Suprapubic skin (tissue), 4 donors: ENCODE measurements at regions not wholly inside any gene's neighbourhood (a gene's known extent, or its start where the extent isn't known, plus 50 kb on each side); places are given as distances from the start of the nearest gene placed in this dataset.

Experiments
- DNase-seq, 2 donors: peaks; one replicate each; pipeline ENCODE4 v3.0.0-alpha.2; 2019; ENCODE audit warnings: low spot score in 2 of 2
- H3K27ac ChIP-seq: fragments of 200-600 bp; sonication (generic); one replicate; pipeline ENCODE4 v1.5.1; 2019
- H3K27me3 ChIP-seq: fragments of 200-600 bp; sonication (generic); one replicate; pipeline ENCODE4 v1.5.1; 2019
- H3K36me3 ChIP-seq: fragments of 200-600 bp; sonication (generic); one replicate; pipeline ENCODE4 v1.5.1; 2019
- H3K4me1 ChIP-seq: fragments of 200-600 bp; sonication (generic); one replicate; pipeline ENCODE4 v1.5.1; 2019
- H3K4me3 ChIP-seq: fragments of 200-600 bp; sonication (generic); one replicate; pipeline ENCODE4 v1.5.1; 2019; ENCODE audit warnings: mild to moderate bottlenecking
- H3K9me3 ChIP-seq: fragments of 200-600 bp; sonication (generic); one replicate; pipeline ENCODE4 v1.5.1; 2019
- EP300 ChIP-seq: sonication (generic); formaldehyde crosslinking; IDR thresholded peaks from one replicate; pipeline ENCODE4 v1.6.1; 2017; ENCODE audit warnings: antibody characterized with exemption
- POLR2A ChIP-seq, 2 donors: fragments of 450-650 bp; IDR thresholded peaks; one replicate each; pipeline ENCODE4 v1.6.1; 2017; ENCODE audit warnings: antibody characterized with exemption in 2 of 2, mild to moderate bottlenecking in 2 of 2, moderate library complexity in 2 of 2
- POLR2AphosphoS5 ChIP-seq, 3 donors: sonication (generic); formaldehyde crosslinking; IDR thresholded peaks; one replicate each; pipeline ENCODE4 v1.6.1; 2017; ENCODE audit warnings: antibody characterized with exemption in 3 of 3
- WGBS: methylation state at CpG from one replicate; pipeline ENCODE4 v1.1.5; 2018; 5-methylcytosine and 5-hydroxymethylcytosine counted together
- TF ChIP-seq, protein P1 (sequence below), 2 donors: fragments of 200-600 bp in 1 of 2; fragments of 450-650 bp in 1 of 2; sonication (generic) in 1 of 2; IDR thresholded peaks; one replicate each; pipeline ENCODE4 v1.5.1; 2016 to 2019; ENCODE audit warnings: antibody characterized with exemption in 2 of 2, mild to moderate bottlenecking in 1 of 2, moderate library complexity in 1 of 2

DNA sequence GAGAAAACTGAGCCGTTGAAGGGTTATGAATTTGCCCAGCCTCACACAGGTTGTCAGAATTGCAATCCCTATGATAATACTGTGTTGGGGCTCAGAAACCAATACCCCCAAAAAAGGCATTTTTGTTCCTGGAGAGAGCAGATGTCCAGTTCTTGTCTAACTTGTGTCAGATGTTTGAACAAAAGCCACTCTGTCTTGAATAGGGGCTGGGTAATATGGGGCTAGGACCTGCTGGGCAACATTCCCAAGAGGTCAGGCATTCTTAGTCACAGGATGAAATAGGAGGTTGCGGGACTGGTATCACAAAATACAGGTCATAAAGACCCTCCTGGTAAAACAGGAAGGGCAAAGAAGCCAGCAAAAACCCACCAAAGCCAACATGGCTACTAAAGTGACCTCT lies 482.1 kb downstream of the IPMK start:
- Histone ChIP-seq H3K36me3 (no peaks in the 10 kb centered on the region), H3K27me3 (no peaks in the 10 kb centered on the region), H3K9me3 (no peaks in the 10 kb centered on the region), H3K4me1 (no peaks in the 10 kb centered on the region), H3K4me3 (no peak overlapping the region), H3K27ac (no peak overlapping the region)
- DNase-seq = no peak
- TF ChIP-seq, protein P1, sequence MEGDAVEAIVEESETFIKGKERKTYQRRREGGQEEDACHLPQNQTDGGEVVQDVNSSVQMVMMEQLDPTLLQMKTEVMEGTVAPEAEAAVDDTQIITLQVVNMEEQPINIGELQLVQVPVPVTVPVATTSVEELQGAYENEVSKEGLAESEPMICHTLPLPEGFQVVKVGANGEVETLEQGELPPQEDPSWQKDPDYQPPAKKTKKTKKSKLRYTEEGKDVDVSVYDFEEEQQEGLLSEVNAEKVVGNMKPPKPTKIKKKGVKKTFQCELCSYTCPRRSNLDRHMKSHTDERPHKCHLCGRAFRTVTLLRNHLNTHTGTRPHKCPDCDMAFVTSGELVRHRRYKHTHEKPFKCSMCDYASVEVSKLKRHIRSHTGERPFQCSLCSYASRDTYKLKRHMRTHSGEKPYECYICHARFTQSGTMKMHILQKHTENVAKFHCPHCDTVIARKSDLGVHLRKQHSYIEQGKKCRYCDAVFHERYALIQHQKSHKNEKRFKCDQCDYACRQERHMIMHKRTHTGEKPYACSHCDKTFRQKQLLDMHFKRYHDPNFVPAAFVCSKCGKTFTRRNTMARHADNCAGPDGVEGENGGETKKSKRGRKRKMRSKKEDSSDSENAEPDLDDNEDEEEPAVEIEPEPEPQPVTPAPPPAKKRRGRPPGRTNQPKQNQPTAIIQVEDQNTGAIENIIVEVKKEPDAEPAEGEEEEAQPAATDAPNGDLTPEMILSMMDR (IDR thresholded peaks at IDR 0.05) = no peak
- TF ChIP-seq POLR2AphosphoS5 (IDR thresholded peaks at IDR 0.05) (no peak), EP300 (no peak), POLR2A (IDR thresholded peaks at IDR 0.05) (no peak)
- 90% methylated on average over 2 of the region's 2 CpGs for WGBS

DNA sequence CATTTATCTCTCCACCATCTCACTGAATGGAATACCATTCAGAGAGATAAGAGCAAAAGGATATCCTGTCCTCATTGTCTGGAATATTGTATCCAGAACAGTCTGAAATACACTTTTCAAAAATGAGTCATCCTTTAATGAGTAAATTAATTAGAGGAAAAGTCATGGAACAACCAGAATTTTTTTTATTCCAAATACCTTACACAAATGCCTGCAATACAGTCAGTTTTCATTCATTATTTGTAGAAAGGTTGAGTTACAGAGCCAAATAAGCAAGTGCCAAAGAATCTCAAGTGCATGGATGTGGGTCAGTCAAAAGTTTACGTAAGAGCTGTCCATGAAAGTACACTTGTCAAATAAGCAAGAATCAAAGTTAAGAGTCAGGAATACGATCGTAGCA lies 482.6 kb downstream of the IPMK start:
- H3K36me3 ChIP-seq = no peaks in the 10 kb centered on the region
- H3K27me3 ChIP-seq = no peaks in the 10 kb centered on the region
- H3K4me1 ChIP-seq = no peaks in the 10 kb centered on the region
- TF ChIP-seq POLR2A (IDR thresholded peaks at IDR 0.05) = no peak
- TF ChIP-seq POLR2AphosphoS5 (IDR thresholded peaks at IDR 0.05) = no peak
- TF ChIP-seq EP300 = no peak
- TF ChIP-seq, protein P1 (IDR thresholded peaks at IDR 0.05) = no peak
- 89% methylated on average over 3 of the region's 3 CpGs for WGBS
- H3K9me3 ChIP-seq = no peaks in the 10 kb centered on the region
- no peak overlapping the region for H3K27ac ChIP-seq
- DNase-seq = no peak
- H3K4me3 ChIP-seq = no peak overlapping the region

GRCh38 chr10:57776688-57777432 lies 490.8 kb downstream of the IPMK start:
- DNase-seq = no peak
- Histone ChIP-seq H3K4me1 (no peaks in the 10 kb centered on the region), H3K9me3 (peaks cover 5% of the 10 kb centered on the region), H3K27ac (no peak overlapping the region), H3K4me3 (no peak overlapping the region), H3K27me3 (no peaks in the 10 kb centered on the region), H3K36me3 (no peaks in the 10 kb centered on the region)
- TF ChIP-seq POLR2AphosphoS5 (IDR thresholded peaks at IDR 0.05) (no peak), POLR2A (IDR thresholded peaks at IDR 0.05) (no peak), EP300 (no peak)
- TF ChIP-seq, protein P1 (IDR thresholded peaks at IDR 0.05) = no peak
- 83% methylated on average over 5 of the region's 5 CpGs for WGBS

GRCh38 chr10:57775250-57775649 lies 492.4 kb downstream of the IPMK start:
- no peak for DNase-seq

GRCh38 chr10:57769298-57769697 lies 498.4 kb downstream of the IPMK start:
- H3K9me3 ChIP-seq = peaks cover 3% of the 10 kb centered on the region

More at GRCh38 chr10:57775250-57775649, 492.4 kb downstream of the IPMK start:
- Histone ChIP-seq H3K9me3 (peaks cover 5% of the 10 kb centered on the region), H3K36me3 (no peaks in the 10 kb centered on the region), H3K27me3 (no peaks in the 10 kb centered on the region), H3K4me3 (no peak overlapping the region), H3K4me1 (no peaks in the 10 kb centered on the region), H3K27ac (no peak overlapping the region)
- WGBS = 90% methylated on average over 2 of the region's 2 CpGs
- TF ChIP-seq POLR2A (IDR thresholded peaks at IDR 0.05) = no peak
- TF ChIP-seq, protein P1 (IDR thresholded peaks at IDR 0.05) = no peak
- TF ChIP-seq POLR2AphosphoS5 (IDR thresholded peaks at IDR 0.05) = no peak
- no peak for TF ChIP-seq EP300

More at GRCh38 chr10:57769298-57769697, 498.4 kb downstream of the IPMK start:
- no peaks in the 10 kb centered on the region for H3K27me3 ChIP-seq
- no peaks in the 10 kb centered on the region for H3K4me1 ChIP-seq
- 89% methylated on average over 1 of the region's 1 CpG for WGBS
- H3K36me3 ChIP-seq = no peaks in the 10 kb centered on the region
- TF ChIP-seq POLR2AphosphoS5 (IDR thresholded peaks at IDR 0.05) (no peak), EP300 (no peak), POLR2A (IDR thresholded peaks at IDR 0.05) (no peak)
- TF ChIP-seq, protein P1 (IDR thresholded peaks at IDR 0.05) = no peak
- no peak overlapping the region for H3K4me3 ChIP-seq
- no peak for DNase-seq
- no peak overlapping the region for H3K27ac ChIP-seq
